Trophoblast cell (in vitro differentiated cells and primary cell): ENCODE measurements at regions not wholly inside any gene's neighbourhood (a gene's known extent, or its start where the extent isn't known, plus 50 kb on each side); places are given as distances from the start of the nearest gene placed in this dataset.
"Not testable (repeated sequence)": the region's sequence is repeated elsewhere in the genome, so short reads cannot be mapped to it uniquely, and the experiment has no call there.

Experiments used
- DNase-seq, 2 donors: peaks; one replicate each; pipeline ENCODE4 v3.0.0-alpha.2; 2016
- H2AFZ ChIP-seq: 2 replicates; pipeline ENCODE4 v1.6.1; 2013; ENCODE audit warnings: low read length, moderate library complexity, mild to moderate bottlenecking; ENCODE audit not compliant: insufficient read depth, poor library complexity
- H2AK5ac ChIP-seq: 2 replicates; pipeline ENCODE4 v1.6.1; 2013; ENCODE audit warnings: mild to moderate bottlenecking, low read length
- H2BK120ac ChIP-seq: 2 replicates; pipeline ENCODE4 v1.6.1; 2013; ENCODE audit warnings: low read length, mild to moderate bottlenecking, moderate library complexity; ENCODE audit not compliant: insufficient read depth, poor library complexity
- H2BK12ac ChIP-seq: 2 replicates; pipeline ENCODE4 v1.6.1; 2013; ENCODE audit warnings: mild to moderate bottlenecking, low read length, moderate library complexity
- H2BK5ac ChIP-seq: 2 replicates; pipeline ENCODE4 v1.6.1; 2013; ENCODE audit warnings: low read length, low read depth, moderate library complexity, mild to moderate bottlenecking; ENCODE audit not compliant: poor library complexity
- H3K14ac ChIP-seq: 2 replicates; pipeline ENCODE4 v1.6.1; 2013; ENCODE audit warnings: mild to moderate bottlenecking, low read length
- H3K18ac ChIP-seq: 2 replicates; pipeline ENCODE4 v1.6.1; 2013; ENCODE audit warnings: mild to moderate bottlenecking, low read length
- H3K23ac ChIP-seq: 2 replicates; pipeline ENCODE4 v1.6.1; 2013; ENCODE audit warnings: low read length
- H3K27ac ChIP-seq: 2 replicates; pipeline ENCODE4 v1.5.1; 2013; ENCODE audit warnings: low read depth, mild to moderate bottlenecking, inconsistent platforms, low read length, moderate library complexity
- H3K27me3 ChIP-seq: 2 replicates; pipeline ENCODE4 v1.6.1; 2013; ENCODE audit warnings: inconsistent platforms, mild to moderate bottlenecking, low read length, moderate library complexity; ENCODE audit not compliant: insufficient read depth
- H3K36me3 ChIP-seq, 2 experiments: 1 replicate in 1 of 2; 2 replicates in 1 of 2; pipeline ENCODE4 v1.6.1; 2013; ENCODE audit warnings: low read length in 2 of 2, mild to moderate bottlenecking in 2 of 2, moderate library complexity in 1 of 2; ENCODE audit not compliant: insufficient read depth in 2 of 2, control insufficient read depth in 1 of 2
- H3K4ac ChIP-seq: 2 replicates; pipeline ENCODE4 v1.6.1; 2013; ENCODE audit warnings: low read depth, mild to moderate bottlenecking, low read length, moderate library complexity
- H3K4me1 ChIP-seq, 2 experiments: 1 replicate in 1 of 2; 2 replicates in 1 of 2; pipeline ENCODE4 v1.6.1; 2013; ENCODE audit warnings: low read length in 2 of 2, mild to moderate bottlenecking in 2 of 2, moderate library complexity in 1 of 2; ENCODE audit not compliant: insufficient read depth in 2 of 2, control insufficient read depth in 1 of 2
- H3K4me2 ChIP-seq: 2 replicates; pipeline ENCODE4 v1.6.1; 2013; ENCODE audit warnings: inconsistent platforms, mild to moderate bottlenecking, low read length, moderate library complexity
- H3K4me3 ChIP-seq: 2 replicates; pipeline ENCODE4 v1.5.1; 2013; ENCODE audit warnings: mild to moderate bottlenecking, low read depth, low read length, inconsistent platforms
- H3K79me1 ChIP-seq: one replicate; pipeline ENCODE4 v1.6.1; 2013; ENCODE audit warnings: low read length
- H3K79me2 ChIP-seq: 2 replicates; pipeline ENCODE4 v1.6.1; 2013; ENCODE audit warnings: low read length, mild to moderate bottlenecking; ENCODE audit not compliant: control insufficient read depth, insufficient read depth, poor library complexity
- H3K9ac ChIP-seq: 2 replicates; pipeline ENCODE4 v1.6.1; 2013; ENCODE audit warnings: mild to moderate bottlenecking, low read length
- H3K9me3 ChIP-seq: 2 replicates; pipeline ENCODE4 v1.6.1; 2013; ENCODE audit warnings: low read depth, mild to moderate bottlenecking, control low read depth, inconsistent platforms, low read length; ENCODE audit not compliant: insufficient read depth
- H4K12ac ChIP-seq: 2 replicates; pipeline ENCODE4 v1.6.1; 2013; ENCODE audit warnings: low read depth, mild to moderate bottlenecking, low read length, moderate library complexity
- H4K8ac ChIP-seq: 2 replicates; pipeline ENCODE4 v1.6.1; 2013; ENCODE audit warnings: low read depth, mild to moderate bottlenecking, low read length, moderate library complexity
- H4K91ac ChIP-seq: one replicate; pipeline ENCODE4 v1.6.1; 2013; ENCODE audit warnings: low read depth, mild to moderate bottlenecking, low read length, moderate library complexity
- WGBS: extraction: QIAGEN DNeasy Blood & Tissue Kit; methylation state at CpG from one replicate; pipeline ENCODE4 v1.1.7; 2013; ENCODE audit warnings: missing lambda C conversion rate; ENCODE audit not compliant: insufficient read length, insufficient coverage; ENCODE audit errors: extremely low coverage; 5-methylcytosine and 5-hydroxymethylcytosine counted together

- not testable (repeated sequence) for H3K27ac ChIP-seq, H2AK5ac ChIP-seq, H2AFZ ChIP-seq, H2BK5ac ChIP-seq, H4K12ac ChIP-seq, H3K9me3 ChIP-seq, H3K79me2 ChIP-seq, H3K27me3 ChIP-seq, H4K91ac ChIP-seq, H3K23ac ChIP-seq, H3K4me2 ChIP-seq, H3K79me1 ChIP-seq, H3K18ac ChIP-seq, H3K4me1 ChIP-seq, H3K14ac ChIP-seq, H4K8ac ChIP-seq, H2BK120ac ChIP-seq, H3K9ac ChIP-seq, DNase-seq, H3K36me3 ChIP-seq, H3K4me3 ChIP-seq, H3K4ac ChIP-seq, H2BK12ac ChIP-seq
- WGBS = no CpG with 5 or more reads among the region's 4 CpGs
Measured at GRCh38 chr17:34471278-34471677, 108.1 kb upstream of the TMEM132E start.

GRCh38 chr17:34465789-34466188 lies 102.8 kb upstream of the CCL1 start:
- Histone ChIP-seq H4K91ac (no peak overlapping the region), H3K79me2 (no peaks in the 10 kb centered on the region), H3K14ac (no peak overlapping the region), H3K27me3 (peaks cover 2% of the 10 kb centered on the region), H3K79me1 (no peaks in the 10 kb centered on the region), H4K12ac (no peak overlapping the region), H3K27ac (no peak overlapping the region), H3K4me1 (no peaks in the 10 kb centered on the region), H3K23ac (no peak overlapping the region), H3K18ac (no peak overlapping the region), H3K9ac (no peak overlapping the region), H2AFZ (no peak overlapping the region), H3K4ac (no peak overlapping the region), H2BK5ac (no peak overlapping the region), H2BK120ac (no peak overlapping the region), H3K36me3 (no peaks in the 10 kb centered on the region), H2BK12ac (no peak overlapping the region), H3K9me3 (no peaks in the 10 kb centered on the region), H4K8ac (no peak overlapping the region), H3K4me3 (no peak overlapping the region), H2AK5ac (no peak overlapping the region), H3K4me2 (no peak overlapping the region)
- no peak for DNase-seq
- no CpG with 5 or more reads among the region's 8 CpGs for WGBS

- Histone ChIP-seq H3K4me2 (no peak overlapping the region), H3K4me1 (no peaks in the 10 kb centered on the region), H2BK120ac (no peak overlapping the region), H2AK5ac (no peak overlapping the region), H4K8ac (no peak overlapping the region), H3K18ac (no peak overlapping the region), H3K23ac (no peak overlapping the region), H2AFZ (no peak overlapping the region), H2BK5ac (no peak overlapping the region), H3K9me3 (no peaks in the 10 kb centered on the region), H3K4ac (no peak overlapping the region), H3K4me3 (no peak overlapping the region), H3K14ac (no peak overlapping the region), H3K9ac (no peak overlapping the region), H4K12ac (no peak overlapping the region), H4K91ac (no peak overlapping the region), H3K27ac (no peak overlapping the region), H3K79me1 (no peaks in the 10 kb centered on the region), H3K79me2 (no peaks in the 10 kb centered on the region), H2BK12ac (no peak overlapping the region), H3K27me3 (peaks cover 2% of the 10 kb centered on the region), H3K36me3 (no peaks in the 10 kb centered on the region)
- DNase-seq = no peak
- no CpG with 5 or more reads among the region's 4 CpGs for WGBS
Measured at GRCh38 chr17:34464812-34465211, 101.8 kb upstream of the CCL1 start.

GRCh38 chr17:34458266-34458665 lies 95.2 kb upstream of the CCL1 start:
- no peak overlapping the region for H2BK12ac ChIP-seq
- H3K79me2 ChIP-seq = no peaks in the 10 kb centered on the region
- H4K91ac ChIP-seq = no peak overlapping the region
- H4K12ac ChIP-seq = no peak overlapping the region
- H2AK5ac ChIP-seq = no peak overlapping the region
- no peak overlapping the region for H3K4me3 ChIP-seq
- H2BK5ac ChIP-seq = no peak overlapping the region
- H3K23ac ChIP-seq = no peak overlapping the region
- no peak overlapping the region for H2AFZ ChIP-seq
- H3K27me3 ChIP-seq = no peaks in the 10 kb centered on the region
- H4K8ac ChIP-seq = no peak overlapping the region
- DNase-seq = no peak
- no peaks in the 10 kb centered on the region for H3K36me3 ChIP-seq
- H3K9me3 ChIP-seq = no peaks in the 10 kb centered on the region
- H3K4me2 ChIP-seq = no peak overlapping the region
- no peak overlapping the region for H2BK120ac ChIP-seq
- WGBS = no CpG with 5 or more reads among the region's 6 CpGs
- H3K27ac ChIP-seq = no peak overlapping the region
- H3K18ac ChIP-seq = no peak overlapping the region
- no peaks in the 10 kb centered on the region for H3K79me1 ChIP-seq
- no peaks in the 10 kb centered on the region for H3K4me1 ChIP-seq
- no peak overlapping the region for H3K4ac ChIP-seq
- H3K14ac ChIP-seq = no peak overlapping the region
- no peak overlapping the region for H3K9ac ChIP-seq
